NCI-H128 (cell line): ENCODE measurements at regions not wholly inside any gene's neighbourhood (a gene's known extent, or its start where the extent isn't known, plus 50 kb on each side); places are given as distances from the start of the nearest gene placed in this dataset.

ENCODE experiments used
- DNase-seq: peaks from one replicate; lab custom pipeline; 2025; ENCODE audit not compliant: unreplicated experiment; lab: John Stamatoyannopoulos, UW

GRCh38 chr18:78169174-78169864 is 810.3 kb upstream of the SALL3 start:
- DNase-seq = no peak

- DNase-seq = no peak
Measured at GRCh38 chr18:78171954-78172353, 807.7 kb upstream of the SALL3 start.

- DNase-seq = no peak
Measured at GRCh38 chr18:78174737-78175136, 804.9 kb upstream of the SALL3 start.

- DNase-seq = no peak
Measured at GRCh38 chr18:78178812-78179211, 800.8 kb upstream of the SALL3 start.

- no peak for DNase-seq
Measured at GRCh38 chr18:78180741-78181140, 798.9 kb upstream of the SALL3 start.

GRCh38 chr18:78183815-78184214 is 795.8 kb upstream of the SALL3 start:
- no peak for DNase-seq

- no peak for DNase-seq
Measured at GRCh38 chr18:78191276-78191675, 788.3 kb upstream of the SALL3 start.

- DNase-seq = peak; percentile 71
Measured at GRCh38 chr18:78192054-78192453, 787.6 kb upstream of the SALL3 start.

- DNase-seq = no peak
Measured at GRCh38 chr18:78196280-78196679, 783.3 kb upstream of the SALL3 start.

GRCh38 chr18:78199002-78199401 is 780.6 kb upstream of the SALL3 start:
- DNase-seq = no peak

- DNase-seq = no peak
Measured at GRCh38 chr18:78199611-78200010, 780.0 kb upstream of the SALL3 start.

GRCh38 chr18:78207942-78208341 is 771.7 kb upstream of the SALL3 start:
- no peak for DNase-seq

- DNase-seq = no peak
Measured at GRCh38 chr18:78208461-78208860, 771.2 kb upstream of the SALL3 start.

- no peak for DNase-seq
Measured at GRCh38 chr18:78213361-78213994, 766.1 kb upstream of the SALL3 start.

GRCh38 chr18:78221496-78221895 is 758.1 kb upstream of the SALL3 start:
- DNase-seq = no peak

- no peak for DNase-seq
Measured at GRCh38 chr18:78228974-78229373, 750.6 kb upstream of the SALL3 start.

- DNase-seq = no peak
Measured at GRCh38 chr18:78230911-78231310, 748.7 kb upstream of the SALL3 start.

GRCh38 chr18:78232196-78232595 is 747.4 kb upstream of the SALL3 start:
- no peak for DNase-seq

GRCh38 chr18:78237864-78238263 is 741.8 kb upstream of the SALL3 start:
- no peak for DNase-seq

- DNase-seq = no peak
Measured at GRCh38 chr18:78238404-78239089, 741.1 kb upstream of the SALL3 start.

GRCh38 chr18:78239090-78239457 is 740.5 kb upstream of the SALL3 start:
- no peak for DNase-seq

GRCh38 chr18:78240101-78240500 is 739.5 kb upstream of the SALL3 start:
- DNase-seq = no peak
